ENCODE measurements at regions not wholly inside any gene's neighbourhood (a gene's known extent, or its start where the extent isn't known, plus 50 kb on each side); places are given as distances from the start of the nearest gene placed in this dataset.

DNA sequence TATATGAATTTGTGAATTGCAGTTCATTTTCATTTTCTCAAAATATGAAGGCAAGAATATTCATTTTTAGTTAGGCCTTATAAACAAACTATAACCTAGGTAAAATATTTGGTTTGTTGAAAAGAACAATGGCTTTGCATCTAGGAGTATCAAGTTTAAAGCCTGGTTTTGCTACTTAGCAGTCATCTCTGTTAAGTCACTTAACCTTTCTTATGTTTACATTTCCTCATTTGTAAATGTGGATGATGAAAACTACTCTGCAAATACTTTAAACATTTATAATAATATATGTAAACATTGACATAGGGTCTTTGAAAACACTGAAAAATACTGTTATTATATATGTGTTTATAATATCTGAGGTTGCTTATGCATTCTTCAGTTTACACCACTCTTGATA lies 135.5 kb downstream of the CENPW start:
- POLR2A ChIA-PET, result interaction anchor here (0.6 kb wide), 1 partner anchor 375 kb away, joined by 3 read pairs; no protein-coding TSS in a partner anchor
- no peaks in the 10 kb centered on the region for H3K36me3 Mint-ChIP-seq (ENCODE audit: low read depth)

DNA sequence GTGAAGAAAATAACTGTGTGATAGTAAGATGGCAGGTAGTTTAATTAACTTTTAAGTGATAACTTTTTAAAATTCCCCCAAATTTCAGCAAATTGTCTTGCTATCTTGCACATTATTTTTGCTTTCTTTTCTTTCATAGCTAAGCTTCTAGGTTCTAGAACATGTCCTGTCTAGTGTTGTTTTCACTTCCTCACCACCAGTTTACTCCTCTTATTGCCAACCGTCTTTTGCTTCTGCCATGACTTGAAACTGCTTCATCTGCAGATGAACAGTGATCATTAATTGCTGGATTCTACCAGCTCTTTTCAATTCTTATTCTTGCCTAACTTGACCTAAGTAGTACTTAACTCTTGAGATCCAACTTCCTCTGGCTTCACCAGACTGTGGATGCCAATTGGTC lies 137.8 kb downstream of the CENPW start:
- Mint-ChIP-seq H3K27ac (no peak overlapping the region), H3K4me3 (no peak overlapping the region), H3K27me3 (no peaks in the 10 kb centered on the region), H3K36me3 (ENCODE audit: low read depth) (no peaks in the 10 kb centered on the region), H3K9me3 (no peaks in the 10 kb centered on the region), H3K4me1 (no peaks in the 10 kb centered on the region)
- DNase-seq, result no peak
- POLR2A ChIA-PET, result no interaction called here
- CTCF ChIA-PET, result no interaction called here

More for the DNA sequence above, 135.5 kb downstream of the CENPW start:
- DNase-seq, result no peak
- Mint-ChIP-seq H3K27me3 (no peaks in the 10 kb centered on the region), H3K4me3 (no peak overlapping the region), H3K9me3 (no peaks in the 10 kb centered on the region), H3K4me1 (no peaks in the 10 kb centered on the region), H3K27ac (no peak overlapping the region)
- CTCF ChIA-PET, result no interaction called here

- no peaks in the 10 kb centered on the region for H3K27me3 Mint-ChIP-seq
- no peaks in the 10 kb centered on the region for H3K4me1 Mint-ChIP-seq
- ChIA-PET CTCF (no interaction called here), POLR2A (no interaction called here)
- no peaks in the 10 kb centered on the region for H3K9me3 Mint-ChIP-seq
- no peaks in the 10 kb centered on the region for H3K36me3 Mint-ChIP-seq (ENCODE audit: low read depth)
- no peak overlapping the region for H3K4me3 Mint-ChIP-seq
- H3K27ac Mint-ChIP-seq, result no peak overlapping the region
- DNase-seq, result no peak
These were observed 140.4 kb downstream of the CENPW start for GRCh38 chr6:126480268-126480667.

DNA sequence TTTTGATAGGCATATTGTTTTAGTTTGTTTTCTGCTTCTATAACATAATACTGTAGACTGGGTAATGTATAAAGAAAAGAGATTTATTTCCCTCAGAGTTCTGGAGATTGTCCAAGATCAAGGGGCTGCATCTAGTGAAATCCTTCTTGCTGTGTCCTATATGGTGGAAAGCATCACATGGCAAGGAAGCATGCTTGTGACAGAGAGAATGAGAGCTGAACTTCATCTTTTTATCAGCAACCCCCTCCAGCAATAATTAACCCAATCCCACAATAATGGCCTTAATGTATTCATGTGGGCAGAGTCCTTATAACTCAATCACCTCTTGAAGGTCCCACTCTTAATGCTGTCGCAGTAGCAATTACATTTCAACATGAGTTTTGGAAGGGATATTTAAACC lies 141.4 kb downstream of the CENPW start:
- ChIA-PET POLR2A (no interaction called here), CTCF (no interaction called here)
- DNase-seq, result no peak
- Mint-ChIP-seq H3K36me3 (ENCODE audit: low read depth) (no peaks in the 10 kb centered on the region), H3K27me3 (no peaks in the 10 kb centered on the region), H3K27ac (no peak overlapping the region), H3K4me3 (no peak overlapping the region), H3K9me3 (no peaks in the 10 kb centered on the region), H3K4me1 (no peaks in the 10 kb centered on the region)

DNA sequence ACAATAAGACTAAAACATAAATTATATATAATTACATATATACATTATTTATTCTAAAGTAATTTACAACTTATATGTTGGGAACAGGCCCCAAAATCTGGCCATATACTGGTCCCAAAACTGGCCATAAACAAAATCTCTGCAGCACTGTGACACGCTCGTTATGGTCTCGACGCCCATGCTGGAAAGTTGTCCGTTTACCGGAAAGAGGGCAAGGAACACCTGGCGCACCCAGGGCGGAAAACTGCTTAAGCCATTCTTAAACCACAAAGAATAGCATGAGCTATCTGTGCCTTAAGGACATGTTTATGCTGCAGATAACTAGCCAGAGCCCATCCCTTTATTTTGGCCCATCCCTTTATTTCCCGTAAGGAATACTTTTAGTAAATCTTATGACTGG lies 164.9 kb downstream of the CENPW start:
- peaks cover 3% of the 10 kb centered on the region for H3K9me3 Mint-ChIP-seq
- no peaks in the 10 kb centered on the region for H3K36me3 Mint-ChIP-seq (ENCODE audit: low read depth)
- CTCF ChIA-PET, result no interaction called here
- POLR2A ChIA-PET, result no interaction called here
- no peak overlapping the region for H3K4me3 Mint-ChIP-seq
- H3K27ac Mint-ChIP-seq, result no peak overlapping the region
- DNase-seq, result no peak
- no peaks in the 10 kb centered on the region for H3K4me1 Mint-ChIP-seq
- no peaks in the 10 kb centered on the region for H3K27me3 Mint-ChIP-seq

DNA sequence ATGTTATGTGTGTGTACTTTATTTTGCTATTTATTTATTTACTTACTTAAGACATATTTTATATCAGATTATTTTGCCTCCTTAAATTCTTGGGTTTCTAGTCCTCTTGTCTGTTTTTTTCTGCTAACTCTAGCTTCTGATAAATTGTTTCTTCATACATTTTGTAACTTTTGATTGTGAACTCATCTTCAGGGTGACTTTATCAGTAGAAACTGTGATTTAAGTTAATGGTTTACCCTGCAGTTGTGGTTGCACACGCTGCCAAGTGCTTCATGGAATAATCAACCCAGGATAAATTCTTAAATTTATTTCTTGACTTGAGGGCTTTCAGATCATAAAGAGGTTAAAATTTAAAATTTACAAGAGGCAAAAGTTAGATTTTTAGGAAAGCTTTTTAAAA lies 173.3 kb downstream of the CENPW start:
- no peak for DNase-seq
- no peak overlapping the region for H3K4me3 Mint-ChIP-seq
- no peaks in the 10 kb centered on the region for H3K4me1 Mint-ChIP-seq
- H3K27ac Mint-ChIP-seq, result no peak overlapping the region
- no peaks in the 10 kb centered on the region for H3K27me3 Mint-ChIP-seq
- H3K36me3 Mint-ChIP-seq (ENCODE audit: low read depth), result no peaks in the 10 kb centered on the region
- ChIA-PET POLR2A (no interaction called here), CTCF (no interaction called here)
- peaks cover 3% of the 10 kb centered on the region for H3K9me3 Mint-ChIP-seq

DNA sequence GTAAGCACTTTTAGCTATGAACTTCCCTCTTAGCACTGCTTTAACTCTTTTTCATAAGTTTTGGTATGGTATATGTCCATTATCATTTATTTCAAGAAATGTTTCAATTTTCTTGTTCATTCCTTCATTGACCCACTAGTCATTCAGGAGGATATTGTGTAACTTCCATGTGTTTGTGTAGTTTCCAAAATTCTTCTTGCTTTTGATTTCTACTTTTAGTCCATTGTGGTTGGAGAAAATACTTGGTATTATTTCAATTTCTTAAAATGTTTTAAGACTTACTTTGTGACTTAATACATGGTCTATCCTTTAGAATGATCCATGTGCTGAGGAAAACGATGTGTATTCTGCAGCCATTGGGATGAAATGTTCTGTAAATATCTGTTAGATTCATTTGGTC lies 176.5 kb downstream of the CENPW start:
- Mint-ChIP-seq H3K4me3 (no peak overlapping the region), H3K4me1 (no peaks in the 10 kb centered on the region), H3K36me3 (ENCODE audit: low read depth) (no peaks in the 10 kb centered on the region), H3K27me3 (no peaks in the 10 kb centered on the region), H3K27ac (no peak overlapping the region), H3K9me3 (peaks cover 2% of the 10 kb centered on the region)
- DNase-seq, result no peak
- ChIA-PET POLR2A (no interaction called here), CTCF (no interaction called here)

GRCh38 chr6:126524811-126525326 lies 185.0 kb downstream of the CENPW start:
- H3K27me3 Mint-ChIP-seq, result no peaks in the 10 kb centered on the region
- H3K4me1 Mint-ChIP-seq, result no peaks in the 10 kb centered on the region
- no peak overlapping the region for H3K4me3 Mint-ChIP-seq
- H3K9me3 Mint-ChIP-seq, result no peaks in the 10 kb centered on the region
- ChIA-PET CTCF (no interaction called here), POLR2A (no interaction called here)
- no peaks in the 10 kb centered on the region for H3K36me3 Mint-ChIP-seq (ENCODE audit: low read depth)
- H3K27ac Mint-ChIP-seq, result no peak overlapping the region
- no peak for DNase-seq

GRCh38 chr6:126526547-126526946 lies 186.6 kb downstream of the CENPW start:
- Mint-ChIP-seq H3K36me3 (ENCODE audit: low read depth) (no peaks in the 10 kb centered on the region), H3K9me3 (no peaks in the 10 kb centered on the region), H3K4me3 (no peak overlapping the region), H3K27ac (no peak overlapping the region), H3K27me3 (no peaks in the 10 kb centered on the region), H3K4me1 (no peaks in the 10 kb centered on the region)
- no peak for DNase-seq
- CTCF ChIA-PET, result no interaction called here
- POLR2A ChIA-PET, result no interaction called here

DNA sequence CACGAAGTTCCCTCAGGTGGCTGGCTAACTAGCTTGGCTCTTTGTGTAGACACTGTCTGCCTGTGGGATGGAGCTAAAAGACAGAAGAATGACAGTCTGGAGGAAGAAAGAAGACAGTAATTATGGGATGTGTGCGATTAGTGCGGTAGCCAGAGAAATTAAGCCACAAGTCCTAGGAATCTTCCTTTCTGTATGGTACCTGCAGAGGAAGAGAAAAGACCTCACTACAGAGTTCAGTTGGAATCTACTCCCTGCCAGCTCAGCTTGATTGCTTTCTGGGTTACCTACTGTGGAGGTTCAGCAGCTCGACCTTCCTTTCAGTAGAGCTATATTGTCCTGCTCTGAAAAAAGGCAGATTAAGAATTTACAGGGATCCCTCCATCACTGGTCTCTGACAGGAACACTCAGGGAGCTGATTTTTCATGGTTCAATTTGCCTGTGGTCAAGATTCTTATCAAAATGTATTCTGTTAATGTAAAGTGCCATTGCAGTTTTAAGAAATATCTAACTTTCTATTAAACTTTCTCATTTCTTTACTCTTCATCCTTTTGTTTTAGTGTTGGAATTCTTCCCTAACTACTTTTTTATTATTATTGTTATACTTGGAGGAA lies 187.2 kb downstream of the CENPW start:
- Mint-ChIP-seq H3K4me1 (no peaks in the 10 kb centered on the region), H3K9me3 (no peaks in the 10 kb centered on the region), H3K4me3 (no peak overlapping the region), H3K27me3 (no peaks in the 10 kb centered on the region), H3K36me3 (ENCODE audit: low read depth) (no peaks in the 10 kb centered on the region), H3K27ac (no peak overlapping the region)
- DNase-seq, result no peak
- ChIA-PET CTCF (no interaction called here), POLR2A (no interaction called here)

DNA sequence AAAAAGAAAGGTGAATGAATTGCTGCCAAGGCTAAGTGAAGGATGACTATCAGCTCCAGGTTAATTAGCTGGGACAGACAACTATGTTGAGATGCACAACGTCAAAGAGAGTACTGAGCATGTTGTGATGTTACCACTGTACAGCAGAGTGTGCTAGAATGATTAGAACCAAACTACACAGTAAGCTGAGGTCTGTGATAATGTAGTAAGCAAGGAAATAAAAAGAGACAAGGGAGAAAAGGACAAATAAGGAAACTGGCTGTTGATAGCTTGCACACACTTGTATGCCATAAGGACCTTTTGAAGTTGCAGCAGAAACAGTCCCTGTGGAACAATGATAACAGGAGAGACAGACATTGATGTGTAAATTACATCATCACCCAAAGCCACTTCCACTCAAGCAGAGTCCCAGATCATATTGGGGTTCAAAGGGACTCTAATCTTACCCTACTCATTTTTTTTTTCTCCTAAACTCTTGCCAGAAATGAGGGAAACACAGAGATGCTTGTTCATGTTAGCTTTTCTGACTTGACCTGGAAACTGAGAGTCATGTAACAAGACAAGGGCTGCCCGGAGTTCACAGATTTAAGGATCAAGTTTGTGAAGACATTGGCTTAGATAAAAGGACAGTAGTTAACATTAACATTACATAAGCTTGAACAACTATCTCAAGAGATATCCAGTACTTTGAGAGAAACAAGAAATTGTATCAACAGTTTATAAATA lies 189.9 kb downstream of the CENPW start:
- H3K36me3 Mint-ChIP-seq (ENCODE audit: low read depth), result no peaks in the 10 kb centered on the region
- H3K4me3 Mint-ChIP-seq, result no peak overlapping the region
- no peak for DNase-seq
- H3K9me3 Mint-ChIP-seq, result no peaks in the 10 kb centered on the region
- H3K27ac Mint-ChIP-seq, result no peak overlapping the region
- no peaks in the 10 kb centered on the region for H3K4me1 Mint-ChIP-seq
- CTCF ChIA-PET, result interaction anchor here (0.6 kb wide), 1 partner anchor 175 kb away, joined by 3 read pairs; no protein-coding TSS in a partner anchor
- no peaks in the 10 kb centered on the region for H3K27me3 Mint-ChIP-seq
- POLR2A ChIA-PET, result no interaction called here

DNA sequence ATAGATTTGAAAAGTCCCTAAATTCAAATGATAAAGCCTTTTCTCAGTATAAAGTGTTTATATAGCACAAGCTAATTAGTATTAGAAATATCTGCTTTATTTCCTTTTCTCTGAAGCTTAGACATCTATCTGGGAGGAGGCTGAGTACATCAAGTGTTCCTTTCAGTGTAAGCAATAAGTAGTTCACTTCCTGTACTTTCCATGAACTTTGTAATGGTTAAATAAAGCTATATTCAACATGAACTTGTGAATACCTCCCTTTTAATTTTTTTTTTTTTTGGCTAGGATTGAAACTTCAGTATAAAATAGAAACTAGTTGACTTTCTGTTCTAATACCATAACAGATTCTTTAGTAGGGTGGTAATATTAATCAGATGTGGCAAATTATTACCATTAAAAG lies 190.9 kb downstream of the CENPW start:
- ChIA-PET CTCF (interaction anchor here (0.7 kb wide), 1 partner anchor 15 kb away, joined by 3 read pairs; no protein-coding TSS in a partner anchor), POLR2A (no interaction called here)
- Mint-ChIP-seq H3K9me3 (no peaks in the 10 kb centered on the region), H3K4me1 (no peaks in the 10 kb centered on the region), H3K4me3 (no peak overlapping the region), H3K27ac (no peak overlapping the region), H3K27me3 (no peaks in the 10 kb centered on the region), H3K36me3 (ENCODE audit: low read depth) (no peaks in the 10 kb centered on the region)
- no peak for DNase-seq

DNA sequence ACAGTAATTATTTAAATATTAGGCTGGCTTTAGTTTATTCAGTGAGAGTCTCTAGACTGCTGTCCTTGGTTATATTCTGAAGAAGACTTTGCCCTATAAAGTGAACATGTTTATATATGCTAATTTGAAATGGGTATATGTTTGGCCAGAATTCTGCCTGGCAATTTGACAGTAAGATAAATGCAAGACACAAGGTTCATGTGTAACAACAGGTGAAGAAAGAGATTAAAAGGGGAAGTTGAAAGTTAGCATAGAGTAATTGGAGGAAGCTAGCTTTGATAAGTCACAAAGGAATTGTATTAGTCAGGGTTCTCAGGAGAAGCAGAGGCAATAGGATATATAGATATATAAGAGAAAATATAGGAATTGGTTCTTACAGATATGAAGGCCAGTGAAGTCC lies 191.4 kb downstream of the CENPW start:
- POLR2A ChIA-PET, result no interaction called here
- H3K4me1 Mint-ChIP-seq, result no peaks in the 10 kb centered on the region

GRCh38 chr6:126531840-126532239 lies 191.9 kb downstream of the CENPW start:
- Mint-ChIP-seq H3K4me3 (no peak overlapping the region), H3K27ac (no peak overlapping the region), H3K36me3 (ENCODE audit: low read depth) (no peaks in the 10 kb centered on the region), H3K27me3 (no peaks in the 10 kb centered on the region), H3K4me1 (no peaks in the 10 kb centered on the region), H3K9me3 (no peaks in the 10 kb centered on the region)
- POLR2A ChIA-PET, result no interaction called here
- CTCF ChIA-PET, result no interaction called here
- no peak for DNase-seq

More for the DNA sequence above, 191.4 kb downstream of the CENPW start:
- CTCF ChIA-PET, result no interaction called here
- Mint-ChIP-seq H3K4me3 (no peak overlapping the region), H3K9me3 (no peaks in the 10 kb centered on the region), H3K36me3 (ENCODE audit: low read depth) (no peaks in the 10 kb centered on the region), H3K27ac (no peak overlapping the region), H3K27me3 (no peaks in the 10 kb centered on the region)
- no peak for DNase-seq
